ENCODE measurements at regions not wholly inside any gene's neighbourhood (a gene's known extent, or its start where the extent isn't known, plus 50 kb on each side); places are given as distances from the start of the nearest gene placed in this dataset.

GRCh38 chr4:187289371-187289770 is 565.7 kb upstream of the FAT1 start:
- Histone ChIP-seq H3K9ac (ENCODE audit: extremely low read depth, insufficient read length, low read length) (no peak overlapping the region), H3K79me1 (ENCODE audit: insufficient read depth, low read depth, low read length, poor library complexity, severe bottlenecking) (no peaks in the 10 kb centered on the region), H4K91ac (ENCODE audit: insufficient read length, low read depth, low read length) (no peak overlapping the region), H3K27ac (ENCODE audit: insufficient read length, low read depth, low read length) (no peak overlapping the region), H4K20me1 (ENCODE audit: control insufficient read depth, insufficient read depth, insufficient read length) (no peaks in the 10 kb centered on the region), H3K56ac (ENCODE audit: insufficient read length, low read depth, low read length) (no peak overlapping the region), H3T11ph (ENCODE audit: low read length) (no peak overlapping the region), H2BK12ac (ENCODE audit: insufficient read length, low read depth, low read length) (no peak overlapping the region), H4K8ac (replicated peaks; ENCODE audit: insufficient read length, low read depth, low read length) (no peak overlapping the region), H3K79me2 (ENCODE audit: insufficient read depth, low read length) (no peaks in the 10 kb centered on the region), H2AK5ac (ENCODE audit: insufficient read length, low read length) (no peak overlapping the region), H2AFZ (ENCODE audit: low read length) (no peak overlapping the region), H2BK120ac (ENCODE audit: low read depth, low read length, poor library complexity, severe bottlenecking) (no peak overlapping the region), H3K4me2 (ENCODE audit: insufficient read depth, insufficient read length, low read length) (no peak overlapping the region), H2BK5ac (ENCODE audit: insufficient read length, low read length) (no peak overlapping the region), H2BK20ac (ENCODE audit: low read depth, low read length, poor library complexity, severe bottlenecking) (no peak overlapping the region), H3K18ac (ENCODE audit: insufficient read length, low read depth, low read length) (no peak overlapping the region), H3K23ac (ENCODE audit: insufficient read length, low read depth, low read length) (no peak overlapping the region), H3K4me1 (ENCODE audit: insufficient read depth, low read length) (no peaks in the 10 kb centered on the region), H3K4ac (ENCODE audit: low read depth, low read length) (no peak overlapping the region), H3K9me3 (ENCODE audit: control insufficient read depth, low read depth, low read length) (no peaks in the 10 kb centered on the region), H3K27me3 (ENCODE audit: insufficient read depth, low read length) (no peaks in the 10 kb centered on the region), H3K23me2 (ENCODE audit: insufficient read length, low read depth, low read length, poor library complexity, severe bottlenecking) (no peaks in the 10 kb centered on the region), H2BK15ac (ENCODE audit: low read depth, low read length) (no peak overlapping the region), H3K14ac (ENCODE audit: insufficient read depth, low read length) (no peak overlapping the region), H4K5ac (ENCODE audit: insufficient read length, low read depth, low read length) (no peak overlapping the region)
- no peak overlapping the region for H3K4me3 Mint-ChIP-seq
- TF ChIP-seq CTCF (conservative IDR thresholded peaks at IDR 0.05): no peak
- H3K4me1 Mint-ChIP-seq: peaks cover 3 to 6% of the 10 kb centered on the region in 2 experiments; a peak in 2 of 4 replicates
- no peaks in the 10 kb centered on the region for H3K36me3 Mint-ChIP-seq (ENCODE audit: insufficient read depth in 1 of 3, low read depth in 3 of 3)
- no peaks in the 10 kb centered on the region; a peak in 1 of 5 replicates for H3K9me3 Mint-ChIP-seq
- no peak overlapping the region for H3K27ac Mint-ChIP-seq
- DNase-seq: no peak
- no CpG with 5 or more reads among the region's 2 CpGs for WGBS (ENCODE audit: extremely low coverage, insufficient read length, low lambda C conversion rate)
- no peaks in the 10 kb centered on the region for H3K27me3 Mint-ChIP-seq (ENCODE audit: low read depth)
